ENCODE measurements at regions not wholly inside any gene's neighbourhood (a gene's known extent, or its start where the extent isn't known, plus 50 kb on each side); places are given as distances from the start of the nearest gene placed in this dataset.

DNA sequence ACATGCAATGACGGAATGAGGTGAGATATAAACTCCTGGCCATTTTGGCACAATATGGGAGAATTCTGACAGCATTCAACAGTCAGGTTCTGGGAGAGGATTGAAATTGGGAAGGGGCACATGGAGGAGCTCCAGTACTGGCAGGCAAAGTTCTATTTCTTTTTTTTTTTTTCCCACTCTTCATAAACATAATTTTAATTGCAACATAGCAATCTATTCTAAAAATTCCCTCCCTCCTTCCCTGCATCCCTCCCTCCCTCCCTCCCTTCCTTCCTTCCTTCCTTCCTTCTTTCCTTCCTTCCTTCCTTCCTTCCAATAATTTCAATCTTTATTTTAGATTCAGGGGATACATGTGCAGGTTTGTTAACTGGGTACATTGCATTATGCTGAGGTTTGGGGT, 93.2 kb downstream of the PTCSC3 start:
- BruUV-seq (replicated peaks), result no TSS peak
- H3K27me3 ChIP-seq (ENCODE audit: low read length), result peaks cover 75% of the 10 kb centered on the region
- CTCF ChIA-PET, result no interaction called here
- no peak overlapping the region for H3K27ac ChIP-seq (ENCODE audit: low read length)
- POLR2A ChIA-PET (ENCODE audit: unreplicated experiment), result no interaction called here
- H3K4me2 ChIP-seq (ENCODE audit: low read length), result no peak overlapping the region
- no peaks in the 10 kb centered on the region for H4K20me1 ChIP-seq (ENCODE audit: low read length)
- no peaks in the 10 kb centered on the region for H3K9me2 ChIP-seq (replicated peaks; ENCODE audit: low read length)
- no peaks in the 10 kb centered on the region for H3K79me2 ChIP-seq (ENCODE audit: low read length)
- TF ChIP-seq EZH2phosphoT487 (IDR thresholded peaks at IDR 0.05; ENCODE audit: borderline replicate concordance, low read length), result no peak
- TF ChIP-seq EZH2 (IDR thresholded peaks at IDR 0.05; ENCODE audit: low read length, unreplicated experiment), result no peak
- TF ChIP-seq, protein P1, sequence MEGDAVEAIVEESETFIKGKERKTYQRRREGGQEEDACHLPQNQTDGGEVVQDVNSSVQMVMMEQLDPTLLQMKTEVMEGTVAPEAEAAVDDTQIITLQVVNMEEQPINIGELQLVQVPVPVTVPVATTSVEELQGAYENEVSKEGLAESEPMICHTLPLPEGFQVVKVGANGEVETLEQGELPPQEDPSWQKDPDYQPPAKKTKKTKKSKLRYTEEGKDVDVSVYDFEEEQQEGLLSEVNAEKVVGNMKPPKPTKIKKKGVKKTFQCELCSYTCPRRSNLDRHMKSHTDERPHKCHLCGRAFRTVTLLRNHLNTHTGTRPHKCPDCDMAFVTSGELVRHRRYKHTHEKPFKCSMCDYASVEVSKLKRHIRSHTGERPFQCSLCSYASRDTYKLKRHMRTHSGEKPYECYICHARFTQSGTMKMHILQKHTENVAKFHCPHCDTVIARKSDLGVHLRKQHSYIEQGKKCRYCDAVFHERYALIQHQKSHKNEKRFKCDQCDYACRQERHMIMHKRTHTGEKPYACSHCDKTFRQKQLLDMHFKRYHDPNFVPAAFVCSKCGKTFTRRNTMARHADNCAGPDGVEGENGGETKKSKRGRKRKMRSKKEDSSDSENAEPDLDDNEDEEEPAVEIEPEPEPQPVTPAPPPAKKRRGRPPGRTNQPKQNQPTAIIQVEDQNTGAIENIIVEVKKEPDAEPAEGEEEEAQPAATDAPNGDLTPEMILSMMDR (conservative IDR thresholded peaks at IDR 0.05; ENCODE audit: low read depth, low read length), result no peak
- intact Hi-C loops (cut with micrococcal nuclease), result no loop called here
- H3K4me1 ChIP-seq (ENCODE audit: insufficient read depth, low read length), result no peaks in the 10 kb centered on the region
- no peak overlapping the region for H3K4me3 ChIP-seq (ENCODE audit: low read length)
- no peaks in the 10 kb centered on the region for H3K9me3 ChIP-seq (ENCODE audit: low read length)
- no peaks in the 10 kb centered on the region for H3F3A ChIP-seq (ENCODE audit: low read length, unreplicated experiment)
- ATAC-seq (no peak), DNase-seq (no peak)
- H3K9ac ChIP-seq (ENCODE audit: low read length), result no peak overlapping the region
- H3K36me3 ChIP-seq (ENCODE audit: low read depth, low read length), result no peaks in the 10 kb centered on the region
- no peak overlapping the region for H2AFZ ChIP-seq (ENCODE audit: low read length)

DNA sequence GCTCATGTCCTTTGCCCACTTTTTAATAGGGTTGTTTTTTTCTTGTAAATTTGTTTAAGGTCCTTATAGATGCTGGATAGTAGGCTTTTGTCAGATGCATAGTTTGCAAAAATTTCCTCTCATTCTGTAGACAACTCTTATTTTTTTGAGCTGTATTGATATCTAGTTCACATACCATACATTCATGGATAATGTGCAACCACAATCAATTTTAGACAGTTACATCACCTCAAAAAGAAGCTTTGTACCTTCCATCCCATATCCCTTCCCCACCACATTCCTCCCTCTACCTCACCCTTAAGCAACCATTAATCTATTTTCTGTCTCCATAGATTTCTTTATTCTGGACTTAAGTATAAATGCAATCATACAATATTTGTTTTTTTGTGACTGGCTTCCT, 98.4 kb downstream of the PTCSC3 start:
- Histone ChIP-seq H3K4me2 (ENCODE audit: low read length) (no peak overlapping the region), H3F3A (ENCODE audit: low read length, unreplicated experiment) (no peaks in the 10 kb centered on the region), H3K4me3 (ENCODE audit: low read length) (no peak overlapping the region), H3K79me2 (ENCODE audit: low read length) (no peaks in the 10 kb centered on the region), H3K27ac (ENCODE audit: low read length) (no peak overlapping the region), H3K4me1 (ENCODE audit: insufficient read depth, low read length) (no peaks in the 10 kb centered on the region), H3K9ac (ENCODE audit: low read length) (no peak overlapping the region), H3K27me3 (ENCODE audit: low read length) (peaks cover 70% of the 10 kb centered on the region), H3K9me2 (replicated peaks; ENCODE audit: low read length) (no peaks in the 10 kb centered on the region), H4K20me1 (ENCODE audit: low read length) (no peaks in the 10 kb centered on the region), H3K36me3 (ENCODE audit: low read depth, low read length) (no peaks in the 10 kb centered on the region), H3K9me3 (ENCODE audit: low read length) (no peaks in the 10 kb centered on the region), H2AFZ (ENCODE audit: low read length) (no peak overlapping the region)
- DNase-seq, result no peak
- no TSS peak for BruUV-seq (replicated peaks)
- no peak for ATAC-seq
- POLR2A ChIA-PET (ENCODE audit: unreplicated experiment), result no interaction called here
- TF ChIP-seq EZH2 (IDR thresholded peaks at IDR 0.05; ENCODE audit: low read length, unreplicated experiment), result no peak
- TF ChIP-seq EZH2phosphoT487 (IDR thresholded peaks at IDR 0.05; ENCODE audit: borderline replicate concordance, low read length), result no peak
- TF ChIP-seq, protein P1 (conservative IDR thresholded peaks at IDR 0.05; ENCODE audit: low read depth, low read length), result no peak
- intact Hi-C loops (cut with micrococcal nuclease), result loop anchor here (10.0 kb wide), 2 partner anchors 207 to 1077 kb away; no protein-coding TSS in a partner anchor
- CTCF ChIA-PET, result no interaction called here

DNA sequence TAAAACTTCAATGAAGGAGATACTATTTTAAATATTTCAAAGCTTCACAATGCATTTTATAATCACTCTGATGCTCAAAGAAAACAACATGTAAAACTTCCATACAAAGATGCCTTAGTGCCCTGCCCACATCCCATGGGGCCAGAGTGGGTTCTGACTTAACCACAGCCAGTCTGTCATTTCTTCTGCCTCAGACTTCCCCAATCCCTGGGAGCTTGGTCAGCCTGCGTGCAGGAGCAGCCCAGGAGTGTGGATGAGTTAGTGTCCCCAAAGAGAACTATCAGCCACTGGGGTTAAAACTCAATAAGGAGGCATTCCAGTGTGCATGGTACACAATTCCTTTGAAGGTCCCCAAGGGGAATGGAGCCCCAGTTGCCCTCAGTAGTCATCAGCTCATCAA, 100.3 kb downstream of the PTCSC3 start:
- no peak overlapping the region for H3K4me3 ChIP-seq (ENCODE audit: low read length)
- no peaks in the 10 kb centered on the region for H3K9me3 ChIP-seq (ENCODE audit: low read length)
- ChIA-PET POLR2A (ENCODE audit: unreplicated experiment) (no interaction called here), CTCF (no interaction called here)
- H3K27me3 ChIP-seq (ENCODE audit: low read length), result peaks cover 71% of the 10 kb centered on the region
- BruUV-seq (replicated peaks), result no TSS peak
- intact Hi-C loops (cut with micrococcal nuclease), result loop anchor here (10.0 kb wide), 2 partner anchors 209 to 1079 kb away; no protein-coding TSS in a partner anchor
- no peak for ATAC-seq
- no peaks in the 10 kb centered on the region for H3F3A ChIP-seq (ENCODE audit: low read length, unreplicated experiment)
- H3K79me2 ChIP-seq (ENCODE audit: low read length), result no peaks in the 10 kb centered on the region
- H3K4me2 ChIP-seq (ENCODE audit: low read length), result no peak overlapping the region
- no peaks in the 10 kb centered on the region for H3K4me1 ChIP-seq (ENCODE audit: insufficient read depth, low read length)
- TF ChIP-seq, protein P1 (conservative IDR thresholded peaks at IDR 0.05; ENCODE audit: low read depth, low read length), result no peak
- TF ChIP-seq EZH2phosphoT487 (IDR thresholded peaks at IDR 0.05; ENCODE audit: borderline replicate concordance, low read length), result no peak
- no peak for TF ChIP-seq EZH2 (IDR thresholded peaks at IDR 0.05; ENCODE audit: low read length, unreplicated experiment)
- H3K36me3 ChIP-seq (ENCODE audit: low read depth, low read length), result no peaks in the 10 kb centered on the region
- DNase-seq, result no peak
- H3K9ac ChIP-seq (ENCODE audit: low read length), result no peak overlapping the region
- no peak overlapping the region for H2AFZ ChIP-seq (ENCODE audit: low read length)
- H3K27ac ChIP-seq (ENCODE audit: low read length), result no peak overlapping the region
- no peaks in the 10 kb centered on the region for H3K9me2 ChIP-seq (replicated peaks; ENCODE audit: low read length)
- no peaks in the 10 kb centered on the region for H4K20me1 ChIP-seq (ENCODE audit: low read length)
